Kasumi-1 (cell line): ENCODE measurements at regions not wholly inside any gene's neighbourhood (a gene's known extent, or its start where the extent isn't known, plus 50 kb on each side); places are given as distances from the start of the nearest gene placed in this dataset.

ENCODE experiments used
- DNase-seq, 2 experiments: peaks; one replicate each; lab custom pipeline; 2025; lab: John Stamatoyannopoulos, UW

- no peak for DNase-seq
Measured at GRCh38 chr17:77887110-77887463, 71.4 kb upstream of the TNRC6C start.

GRCh38 chr17:77887464-77888241 lies 70.8 kb upstream of the TNRC6C start:
- DNase-seq, result no peak

GRCh38 chr17:77888242-77889134 lies 70.0 kb upstream of the TNRC6C start:
- no peak for DNase-seq

- no peak for DNase-seq
Measured at GRCh38 chr17:77889135-77889505, 69.4 kb upstream of the TNRC6C start.

DNA sequence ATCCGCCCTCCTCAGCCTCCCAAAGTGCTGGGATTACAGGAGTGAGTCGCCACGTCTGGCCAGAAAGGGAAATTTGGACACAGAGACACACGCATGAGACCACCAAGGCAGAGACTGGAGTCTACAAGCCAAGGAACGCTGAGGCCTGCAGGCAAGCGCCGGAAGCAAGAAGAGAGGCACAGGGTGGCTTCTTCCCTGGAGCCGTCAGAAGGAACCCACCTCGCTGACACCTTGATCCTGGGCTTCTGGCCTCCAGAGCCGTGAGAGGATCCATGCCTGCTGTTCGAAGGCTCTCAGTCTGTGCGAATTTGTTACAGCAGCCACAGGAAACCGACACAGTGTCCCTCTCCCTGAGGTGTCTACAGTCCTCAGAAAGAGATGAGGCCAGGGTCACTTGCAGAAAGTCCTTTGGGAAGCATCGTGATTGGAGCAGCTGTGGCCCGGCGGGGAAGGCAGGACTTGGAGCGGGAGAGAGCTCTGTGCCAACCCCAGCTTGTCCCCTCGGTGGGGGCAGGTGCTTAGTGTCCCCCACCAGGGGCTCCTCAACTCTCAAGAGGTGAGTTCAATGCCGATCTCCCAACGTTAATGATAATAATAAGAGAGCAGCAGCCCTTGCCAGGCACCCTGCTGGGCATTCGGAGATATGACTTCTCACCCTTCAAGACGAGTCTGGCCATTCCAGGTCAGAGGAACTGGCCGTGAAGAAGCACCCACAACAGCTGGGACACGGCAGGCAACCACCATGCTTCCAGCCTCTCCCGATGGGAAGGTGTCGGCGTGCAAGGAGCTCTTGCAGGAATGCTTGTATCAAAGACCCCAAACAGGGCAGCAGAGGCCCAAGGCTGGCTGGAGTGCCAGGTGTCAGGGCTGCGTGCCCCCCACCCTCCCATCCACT lies 68.4 kb upstream of the TNRC6C start:
- no peak for DNase-seq

DNA sequence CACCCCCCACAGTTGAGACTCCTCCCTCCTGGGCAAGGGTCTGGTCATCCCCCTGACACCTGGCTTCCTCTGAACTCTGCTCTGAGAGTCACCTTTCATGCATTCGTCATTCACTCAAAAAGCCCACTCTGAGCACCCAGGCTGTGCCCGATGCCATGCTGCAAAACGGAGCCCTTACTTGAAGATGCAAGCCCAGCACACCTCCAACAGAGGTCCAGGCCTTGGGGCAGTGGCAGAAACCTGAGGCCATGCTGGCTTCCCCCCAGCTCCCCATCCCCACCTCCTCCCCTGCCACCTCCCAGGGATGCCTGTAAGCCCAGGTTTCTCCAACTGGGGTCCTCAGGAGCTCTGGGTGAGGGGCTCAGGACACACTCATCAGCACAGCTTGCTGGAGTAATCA lies 67.7 kb upstream of the TNRC6C start:
- no peak for DNase-seq

- DNase-seq, result no peak
Measured at GRCh38 chr17:77891602-77892001, 66.9 kb upstream of the TNRC6C start.

DNA sequence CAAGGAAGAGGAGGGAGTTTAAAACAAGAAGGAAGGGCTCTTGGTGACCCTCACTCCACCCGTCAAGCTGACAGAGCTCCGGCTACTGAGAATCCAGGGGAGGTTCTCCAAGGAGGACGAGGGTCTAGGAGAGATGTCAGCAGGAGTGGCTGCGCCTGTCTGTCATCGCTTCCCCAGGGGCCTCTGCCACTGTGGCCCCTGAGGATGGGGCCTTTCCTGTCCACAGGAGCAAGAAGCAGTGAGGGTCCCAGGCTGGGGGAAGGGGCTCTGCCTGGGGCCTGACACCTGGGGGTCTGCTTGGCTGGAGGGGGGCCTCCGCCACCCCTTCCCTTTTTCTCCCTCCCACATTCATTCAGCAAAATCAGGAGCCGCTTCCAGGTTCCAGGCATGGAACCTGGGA lies 66.5 kb upstream of the TNRC6C start:
- no peak for DNase-seq

DNA sequence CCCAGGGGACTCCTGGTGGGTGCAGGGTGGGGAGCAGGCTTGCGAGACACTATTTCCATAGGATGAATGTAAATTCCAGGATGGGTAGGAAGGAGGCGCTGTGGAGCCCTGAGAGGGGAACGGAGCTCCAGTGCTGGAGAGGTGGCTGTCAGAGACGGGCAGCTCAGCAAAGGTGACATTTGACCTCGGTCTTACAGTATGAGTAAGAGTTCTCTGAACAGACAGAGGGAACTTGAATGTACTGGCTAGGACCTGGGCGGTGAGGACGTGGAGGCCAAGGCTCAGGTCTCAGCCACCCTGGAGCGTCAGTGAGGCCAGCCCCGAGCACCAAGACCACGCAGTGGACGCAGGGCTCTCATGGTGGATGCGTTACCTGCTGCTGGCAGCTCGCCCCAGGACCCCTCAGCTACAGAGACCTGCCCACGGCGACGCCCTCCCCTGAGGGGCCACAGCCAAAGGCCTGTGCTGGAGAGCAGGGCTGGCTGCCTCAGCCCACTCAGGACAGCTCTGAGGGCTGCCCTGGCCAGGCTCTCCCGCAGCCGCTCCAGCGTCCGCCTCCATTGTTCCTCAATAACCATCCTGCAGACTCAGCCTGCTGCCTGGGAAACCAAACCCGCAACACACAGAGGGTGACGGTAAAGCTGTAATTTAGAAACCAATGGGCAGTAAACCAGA lies 65.9 kb upstream of the TNRC6C start:
- DNase-seq, result peak; percentile 17 to 25

GRCh38 chr17:77893144-77894044 lies 65.1 kb upstream of the TNRC6C start:
- DNase-seq, result no peak

- no peak for DNase-seq
Measured at GRCh38 chr17:77894126-77894956, 64.2 kb upstream of the TNRC6C start.

DNA sequence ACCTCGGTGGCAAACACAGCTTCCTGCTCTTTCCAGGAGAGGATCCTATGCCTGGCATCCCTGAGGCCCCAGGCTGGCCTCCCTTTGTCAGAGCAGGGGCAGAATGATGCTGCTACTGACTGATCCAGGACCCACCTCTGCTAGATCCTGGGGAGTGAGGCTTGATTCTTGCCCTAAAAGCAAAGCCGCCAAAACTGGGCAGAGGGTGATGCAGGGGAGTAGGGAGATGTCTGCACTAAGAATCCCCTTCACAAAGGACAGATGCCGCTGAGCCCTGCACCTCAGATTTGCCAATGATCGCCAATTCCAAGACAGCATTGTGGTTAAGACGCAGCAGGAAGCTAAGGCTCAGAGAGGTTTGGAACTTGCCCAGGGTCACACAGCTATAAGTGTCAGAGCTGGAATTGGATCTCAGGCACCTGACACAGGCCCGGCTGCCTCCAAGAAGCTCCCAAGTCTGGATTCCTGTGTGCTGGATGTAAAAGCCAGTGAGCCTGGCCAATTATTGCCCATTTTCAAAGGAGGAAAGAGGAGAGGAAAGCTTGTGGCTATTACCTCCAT lies 60.7 kb upstream of the TNRC6C start:
- no peak for DNase-seq

DNA sequence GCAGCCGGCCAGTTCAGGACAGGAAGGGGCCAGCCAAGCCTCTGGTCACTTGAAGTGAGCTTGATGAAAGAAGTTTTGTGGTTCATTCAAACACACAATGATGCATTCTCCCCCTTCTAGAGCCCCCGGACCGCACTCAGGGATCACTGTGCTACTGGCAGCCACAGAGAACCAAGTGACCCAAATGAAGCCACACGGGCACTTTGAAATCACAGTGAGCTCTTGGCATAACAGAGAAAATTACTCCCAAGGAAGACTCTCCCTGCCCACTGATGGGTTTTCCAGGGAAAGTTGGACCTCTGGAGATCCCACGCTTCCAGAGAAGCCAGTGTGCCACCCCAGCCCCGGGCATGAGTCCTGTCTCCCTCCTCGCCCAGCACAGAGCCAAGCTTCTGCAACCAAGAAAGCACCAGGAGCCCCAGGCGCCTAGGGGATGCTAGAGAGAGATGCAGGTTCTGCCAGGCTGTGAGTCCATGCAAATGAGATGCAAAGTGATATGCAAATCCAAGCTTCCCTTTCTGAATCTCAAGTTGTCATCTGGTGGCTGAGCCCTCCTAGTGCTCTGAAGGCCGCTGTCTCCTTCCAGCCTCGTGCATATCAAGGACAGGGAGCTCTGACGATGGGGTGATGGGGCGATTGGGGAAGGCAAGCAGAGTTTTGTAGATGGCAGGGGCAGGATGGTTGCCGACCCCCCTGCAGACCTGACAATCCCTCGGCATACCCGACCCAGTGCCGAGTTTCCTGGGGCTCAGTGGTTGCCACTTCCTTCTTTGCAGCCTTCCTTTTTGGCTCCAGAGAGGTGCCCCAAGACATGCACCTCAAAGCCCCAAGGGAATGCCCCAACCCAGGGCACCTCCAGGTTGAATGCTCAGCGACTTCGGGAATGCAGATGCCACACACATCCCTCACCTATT lies 59.7 kb upstream of the TNRC6C start:
- DNase-seq, result no peak

GRCh38 chr17:77899498-77899897 lies 59.0 kb upstream of the TNRC6C start:
- no peak for DNase-seq

GRCh38 chr17:77901481-77901880 lies 57.0 kb upstream of the TNRC6C start:
- no peak for DNase-seq

- DNase-seq, result no peak
Measured at GRCh38 chr17:77905266-77905665, 53.2 kb upstream of the TNRC6C start.

GRCh38 chr17:77905766-77906165 lies 52.7 kb upstream of the TNRC6C start:
- DNase-seq, result no peak

GRCh38 chr17:77906377-77906871 lies 52.1 kb upstream of the TNRC6C start:
- no peak for DNase-seq
